SK-N-SH (cell line): ENCODE measurements at regions not wholly inside any gene's neighbourhood (a gene's known extent, or its start where the extent isn't known, plus 50 kb on each side); places are given as distances from the start of the nearest gene placed in this dataset.

ENCODE experiments used
- CTCF ChIA-PET: fragments of 300-600, 350-600 bp; formaldehyde crosslinking; extraction: SDS; loops from one replicate; lab custom pipeline; 2021; lab: Yijun Ruan, JAX
- POLR2A ChIA-PET: fragments of 350-600 bp; sonication (Branson Sonifier 250); formaldehyde crosslinking; extraction: SDS; loops from one replicate; lab custom pipeline; 2020; ENCODE audit warnings: antibody characterized with exemption, inconsistent platforms; lab: Yijun Ruan, JAX
- DNase-seq: peaks from one replicate; pipeline ENCODE4 v3.0.0; 2012
- H2AFZ ChIP-seq: fragments of 200-600 bp; sonication (generic); 2 replicates; pipeline ENCODE4 v1.8.1; 2016; ENCODE audit warnings: antibody characterized with exemption, mild to moderate bottlenecking, low read depth
- H3F3A ChIP-seq: fragments of 200-600 bp; sonication (generic); replicated peaks from 2 replicates; pipeline ENCODE3; 2016; ENCODE audit warnings: antibody characterized with exemption, mild to moderate bottlenecking; ENCODE audit not compliant: insufficient read depth
- H3K27ac ChIP-seq, 2 experiments: fragments of 200-500 bp in 1 of 2; fragments of 200-600 bp in 1 of 2; sonication (Bioruptor generic) in 1 of 2; sonication (generic), shearing (Covaris generic) in 1 of 2; 2 replicates each; pipeline versions ENCODE4 v1.5.1 to v1.6.1; 2014 to 2016; ENCODE audit warnings: low read depth in 2 of 2, inconsistent platforms in 1 of 2, low read length in 1 of 2, mild to moderate bottlenecking in 1 of 2, mixed read lengths in 1 of 2
- H3K27me3 ChIP-seq: fragments of 200-600 bp; sonication (generic), shearing (Covaris generic); 2 replicates; pipeline ENCODE4 v1.6.1; 2016; ENCODE audit warnings: mixed run types; ENCODE audit not compliant: insufficient read depth
- H3K36me3 ChIP-seq, 2 experiments: fragments of 200-500 bp in 1 of 2; fragments of 200-600 bp in 1 of 2; sonication (Bioruptor generic) in 1 of 2; sonication (generic) in 1 of 2; replicated peaks in 1 of 2; 2 replicates each; pipeline versions ENCODE3 to v1.5.1; 2014 to 2016; ENCODE audit warnings: low read length in 1 of 2, mild to moderate bottlenecking in 1 of 2; ENCODE audit not compliant: insufficient read depth in 2 of 2, control insufficient read depth in 1 of 2
- H3K4me1 ChIP-seq, 2 experiments: fragments of 200-500 bp in 1 of 2; fragments of 200-600 bp in 1 of 2; sonication (Bioruptor generic) in 1 of 2; sonication (generic), shearing (Covaris generic) in 1 of 2; 2 replicates each; pipeline versions ENCODE4 v1.5.1 to v1.6.1; 2014 to 2016; ENCODE audit warnings: low read depth in 1 of 2, low read length in 1 of 2, mixed run types in 1 of 2; ENCODE audit not compliant: insufficient read depth in 2 of 2, control insufficient read depth in 1 of 2
- H3K4me2 ChIP-seq: fragments of 200-600 bp; sonication (generic), shearing (Covaris generic); 2 replicates; pipeline ENCODE4 v1.6.1; 2017; ENCODE audit warnings: mixed run types
- H3K4me3 ChIP-seq, 2 experiments: fragments of 200-500 bp in 1 of 2; fragments of 200-600 bp in 1 of 2; sonication (Bioruptor generic) in 1 of 2; sonication (generic), shearing (Covaris generic) in 1 of 2; 2 replicates each; pipeline versions ENCODE4 v1.5.1 to v1.8.1; 2014 to 2016; ENCODE audit warnings: low read depth in 2 of 2, inconsistent platforms in 1 of 2, low read length in 1 of 2, mild to moderate bottlenecking in 1 of 2, mixed read lengths in 1 of 2, moderate library complexity in 1 of 2
- H3K79me2 ChIP-seq: fragments of 200-600 bp; sonication (generic); 2 replicates; pipeline ENCODE4 v1.8.1; 2017; ENCODE audit warnings: mild to moderate bottlenecking; ENCODE audit not compliant: insufficient read depth
- H3K9ac ChIP-seq: fragments of 200-600 bp; sonication (generic); 2 replicates; pipeline ENCODE4 v1.6.1; 2017; ENCODE audit warnings: mixed run types
- H3K9me2 ChIP-seq: fragments of 200-600 bp; sonication (generic); 2 replicates; pipeline ENCODE4 v1.6.1; 2017; ENCODE audit warnings: mixed run types
- H3K9me3 ChIP-seq: fragments of 200-600 bp; sonication (generic); 2 replicates; pipeline ENCODE4 v1.6.1; 2017; ENCODE audit warnings: mixed run types, mild to moderate bottlenecking, moderate library complexity
- H4K20me1 ChIP-seq: fragments of 200-600 bp; sonication (generic); 2 replicates; pipeline ENCODE4 v1.6.1; 2017; ENCODE audit warnings: mild to moderate bottlenecking, mixed run types; ENCODE audit not compliant: insufficient read depth
- ELF1 ChIP-seq: IDR thresholded peaks from 2 replicates; pipeline ENCODE4 v1.4.0; 2012
- EZH2phosphoT487 ChIP-seq: fragments of 200-600 bp; sonication (generic); IDR thresholded peaks from 2 replicates; pipeline ENCODE4 v1.6.1; 2017; ENCODE audit warnings: low read depth, mixed run types, mild to moderate bottlenecking, antibody characterized with exemption, moderate library complexity, borderline replicate concordance
- FOXJ3 ChIP-seq: sonication (generic); formaldehyde crosslinking; IDR thresholded peaks from 2 replicates; pipeline ENCODE4 v1.5.1; 2020; ENCODE audit warnings: mild to moderate bottlenecking, missing genetic modification reagents
- GABPA ChIP-seq: IDR thresholded peaks from 2 replicates; pipeline ENCODE4 v1.4.0; 2012; ENCODE audit warnings: low read depth, mild to moderate bottlenecking
- GATA2 ChIP-seq: sonication (generic); formaldehyde crosslinking; IDR thresholded peaks from 2 replicates; pipeline ENCODE4 v1.5.0; 2020; ENCODE audit warnings: mild to moderate bottlenecking, missing genetic modification reagents
- MEF2A ChIP-seq: IDR thresholded peaks from 2 replicates; pipeline ENCODE4 v1.4.0; 2012; ENCODE audit warnings: low read depth, borderline replicate concordance
- MXI1 ChIP-seq: IDR thresholded peaks from 2 replicates; pipeline ENCODE4 v1.6.1; 2012; ENCODE audit warnings: mild to moderate bottlenecking, low read depth, low read length, improper control_type of control experiment
- PBX3 ChIP-seq: IDR thresholded peaks from 2 replicates; pipeline ENCODE4; 2012
- POLR2AphosphoS5 ChIP-seq: IDR thresholded peaks from 2 replicates; pipeline ENCODE4 v1.6.1; 2012; ENCODE audit warnings: low read depth, low read length
- TCF12 ChIP-seq: IDR thresholded peaks from 2 replicates; pipeline ENCODE4 v1.4.0; 2012
- YY1 ChIP-seq: IDR thresholded peaks from 2 replicates; pipeline ENCODE4 v1.4.0; 2012; ENCODE audit warnings: low read depth, mild to moderate bottlenecking
- WGBS: methylation state at CpG from one replicate; pipeline ENCODE4 v1.1.6; 2017; ENCODE audit warnings: low lambda C conversion rate; 5-methylcytosine and 5-hydroxymethylcytosine counted together
- TF ChIP-seq, protein P1 (sequence below): IDR thresholded peaks from 2 replicates; pipeline ENCODE4 v1.4.0; 2012; ENCODE audit warnings: low read depth, borderline replicate concordance
- TF ChIP-seq, protein P2 (sequence below): fragments of 150-350 bp; IDR thresholded peaks from 2 replicates; pipeline ENCODE4 v1.6.1; 2016; ENCODE audit warnings: mild to moderate bottlenecking, low read depth, low read length

DNA sequence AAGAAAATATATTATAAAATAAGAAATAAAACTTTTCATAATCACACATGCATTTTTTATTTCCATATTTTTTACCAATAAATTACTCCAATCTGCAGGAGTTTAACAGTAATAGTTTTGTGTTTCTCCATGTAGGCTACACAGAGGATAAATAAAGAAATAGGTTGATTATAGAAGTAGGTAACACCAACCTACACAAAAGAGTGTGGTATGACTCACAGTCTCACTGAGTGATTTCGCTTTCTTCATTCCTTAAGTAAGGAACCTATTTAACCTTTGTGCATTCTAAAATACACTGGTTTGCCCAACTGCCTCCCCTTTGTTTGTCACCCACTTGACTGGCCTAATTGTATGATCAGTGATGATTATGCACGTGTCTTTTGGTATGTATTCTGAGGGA is 244.2 kb upstream of the RIMS1 start:
- no peak overlapping the region for H3K9ac ChIP-seq
- WGBS = 8% methylated on average over 2 of the region's 2 CpGs
- no peaks in the 10 kb centered on the region for H3K27me3 ChIP-seq

DNA sequence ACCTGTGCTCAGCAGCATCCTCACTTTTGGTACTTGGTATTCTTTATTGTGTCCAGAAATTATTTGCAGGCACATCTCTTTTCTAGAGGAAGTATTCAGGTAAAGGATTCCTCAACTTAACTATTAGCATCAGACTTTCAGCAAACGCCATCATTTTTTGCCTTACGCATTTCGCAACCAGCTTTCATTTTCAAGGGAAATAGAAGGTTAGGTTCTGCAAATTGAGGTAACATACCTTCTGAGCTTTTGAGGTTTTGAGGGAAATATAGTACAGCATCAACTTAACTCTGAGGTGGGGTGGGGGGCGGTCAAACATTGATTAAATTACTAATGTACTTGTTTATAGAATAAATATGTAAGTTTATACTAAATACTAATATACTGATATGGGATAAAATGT is 243.6 kb upstream of the RIMS1 start:
- H3K9ac ChIP-seq = no peak overlapping the region
- DNase-seq = no peak
- H3K27me3 ChIP-seq = no peaks in the 10 kb centered on the region
- no peak overlapping the region for H3K4me3 ChIP-seq
- ChIA-PET CTCF (no interaction called here), POLR2A (no interaction called here)
- H3F3A ChIP-seq = no peaks in the 10 kb centered on the region
- H3K9me3 ChIP-seq = no peaks in the 10 kb centered on the region
- H3K27ac ChIP-seq = no peak overlapping the region
- no peaks in the 10 kb centered on the region for H3K4me1 ChIP-seq
- TF ChIP-seq ELF1 (no peak), POLR2AphosphoS5 (no peak), GABPA (no peak), TCF12 (no peak)
- TF ChIP-seq, all 33 proteins: peak for 0
- no peaks in the 10 kb centered on the region for H3K36me3 ChIP-seq
- H3K9me2 ChIP-seq = no peaks in the 10 kb centered on the region
- H3K79me2 ChIP-seq = no peaks in the 10 kb centered on the region
- H2AFZ ChIP-seq = no peak overlapping the region
- H4K20me1 ChIP-seq = no peaks in the 10 kb centered on the region
- H3K4me2 ChIP-seq = no peak overlapping the region
- 61% methylated on average over 4 of the region's 4 CpGs for WGBS

More for the DNA sequence above, 244.2 kb upstream of the RIMS1 start:
- Histone ChIP-seq H3K4me2 (no peak overlapping the region), H3K9me3 (no peaks in the 10 kb centered on the region), H3K4me3 (no peak overlapping the region), H2AFZ (no peak overlapping the region), H4K20me1 (no peaks in the 10 kb centered on the region), H3K9me2 (no peaks in the 10 kb centered on the region), H3K27ac (no peak overlapping the region), H3F3A (no peaks in the 10 kb centered on the region), H3K4me1 (no peaks in the 10 kb centered on the region), H3K36me3 (no peaks in the 10 kb centered on the region), H3K79me2 (no peaks in the 10 kb centered on the region)
- CTCF ChIA-PET = no interaction called here
- DNase-seq = no peak
- POLR2A ChIA-PET = no interaction called here
- no peak for TF ChIP-seq MEF2A
- TF ChIP-seq, all 33 proteins: peak for 0

GRCh38 chr6:71645299-71645698 is 241.1 kb upstream of the RIMS1 start:
- no peaks in the 10 kb centered on the region for H3K79me2 ChIP-seq
- DNase-seq = no peak
- H3K27me3 ChIP-seq = no peaks in the 10 kb centered on the region
- H3K36me3 ChIP-seq = no peaks in the 10 kb centered on the region
- CTCF ChIA-PET = no interaction called here
- TF ChIP-seq, protein P1, sequence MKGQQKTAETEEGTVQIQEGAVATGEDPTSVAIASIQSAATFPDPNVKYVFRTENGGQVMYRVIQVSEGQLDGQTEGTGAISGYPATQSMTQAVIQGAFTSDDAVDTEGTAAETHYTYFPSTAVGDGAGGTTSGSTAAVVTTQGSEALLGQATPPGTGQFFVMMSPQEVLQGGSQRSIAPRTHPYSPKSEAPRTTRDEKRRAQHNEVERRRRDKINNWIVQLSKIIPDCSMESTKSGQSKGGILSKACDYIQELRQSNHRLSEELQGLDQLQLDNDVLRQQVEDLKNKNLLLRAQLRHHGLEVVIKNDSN = no peak
- TF ChIP-seq, protein P2, sequence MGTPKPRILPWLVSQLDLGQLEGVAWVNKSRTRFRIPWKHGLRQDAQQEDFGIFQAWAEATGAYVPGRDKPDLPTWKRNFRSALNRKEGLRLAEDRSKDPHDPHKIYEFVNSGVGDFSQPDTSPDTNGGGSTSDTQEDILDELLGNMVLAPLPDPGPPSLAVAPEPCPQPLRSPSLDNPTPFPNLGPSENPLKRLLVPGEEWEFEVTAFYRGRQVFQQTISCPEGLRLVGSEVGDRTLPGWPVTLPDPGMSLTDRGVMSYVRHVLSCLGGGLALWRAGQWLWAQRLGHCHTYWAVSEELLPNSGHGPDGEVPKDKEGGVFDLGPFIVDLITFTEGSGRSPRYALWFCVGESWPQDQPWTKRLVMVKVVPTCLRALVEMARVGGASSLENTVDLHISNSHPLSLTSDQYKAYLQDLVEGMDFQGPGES = no peak
- TF ChIP-seq EZH2phosphoT487 = no peak
- no peak for TF ChIP-seq MXI1
- TF ChIP-seq YY1 = no peak
- TF ChIP-seq POLR2AphosphoS5 = no peak
- TF ChIP-seq ELF1 = no peak
- TF ChIP-seq GATA2 = no peak
- no peak for TF ChIP-seq PBX3
- TF ChIP-seq FOXJ3 (CRISPR knock-in tag) = no peak
- POLR2A ChIA-PET = no interaction called here
- no peaks in the 10 kb centered on the region for H3K4me1 ChIP-seq
- H3K9me2 ChIP-seq = no peaks in the 10 kb centered on the region
- H3K9me3 ChIP-seq = no peaks in the 10 kb centered on the region
- no peak overlapping the region for H3K4me3 ChIP-seq
- no peak overlapping the region for H2AFZ ChIP-seq
- H3K27ac ChIP-seq = no peak overlapping the region
- H4K20me1 ChIP-seq = no peaks in the 10 kb centered on the region
- H3K4me2 ChIP-seq = no peak overlapping the region
- WGBS = 13% methylated on average over 2 of the region's 3 CpGs
- H3K9ac ChIP-seq = no peak overlapping the region
- no peaks in the 10 kb centered on the region for H3F3A ChIP-seq
